OCI-LY7 (cell line): ENCODE measurements at regions not wholly inside any gene's neighbourhood (a gene's known extent, or its start where the extent isn't known, plus 50 kb on each side); places are given as distances from the start of the nearest gene placed in this dataset.

Source experiments
- BruUV-seq: library from RNA; stranded (reverse); fragments of 400-500 nt; replicated peaks from 2 replicates; lab custom pipeline; 2021; lab: Mats Ljungman, UMichigan
- CTCF ChIA-PET: fragments of 300-600 bp; sonication (Branson Sonifier 250); formaldehyde crosslinking; loops from one replicate; lab custom pipeline; 2022; ENCODE audit warnings: antibody characterized with exemption; ENCODE audit not compliant: unreplicated experiment; lab: Charles Lee
- POLR2A ChIA-PET: fragments of 300-600 bp; sonication (Branson Sonifier 250); formaldehyde crosslinking; loops from one replicate; lab custom pipeline; 2022; ENCODE audit warnings: antibody characterized with exemption; lab: Charles Lee
- DNase-seq: peaks from one replicate; pipeline ENCODE4 v3.0.0-alpha.2; 2015; ENCODE audit warnings: low spot score
- H2AFZ ChIP-seq: fragments of 200-600 bp; sonication (generic), shearing (Covaris generic); 2 replicates; pipeline ENCODE4 v1.6.1; 2014; ENCODE audit warnings: mild to moderate bottlenecking, antibody characterized with exemption, low read length, moderate library complexity
- H3K27ac ChIP-seq: fragments of 200-600 bp; sonication (generic); 2 replicates; pipeline ENCODE4 v1.5.1; 2014; ENCODE audit warnings: mixed run types, low read depth, mild to moderate bottlenecking, moderate library complexity, low read length, inconsistent platforms; ENCODE audit not compliant: poor library complexity, severe bottlenecking
- H3K36me3 ChIP-seq: fragments of 200-600 bp; sonication (generic); 2 replicates; pipeline ENCODE4 v1.6.1; 2014; ENCODE audit warnings: mild to moderate bottlenecking, antibody characterized with exemption, low read length, moderate library complexity, mixed read lengths; ENCODE audit not compliant: insufficient read depth
- H3K4me1 ChIP-seq: fragments of 200-600 bp; sonication (generic); 2 replicates; pipeline ENCODE4 v1.5.1; 2014; ENCODE audit warnings: mild to moderate bottlenecking, low read length; ENCODE audit not compliant: insufficient read depth, poor library complexity, severe bottlenecking
- H3K4me2 ChIP-seq: fragments of 200-600 bp; sonication (generic); 2 replicates; pipeline ENCODE4 v1.6.1; 2014; ENCODE audit warnings: mild to moderate bottlenecking, low read length
- H3K4me3 ChIP-seq: fragments of 200-600 bp; sonication (generic); 2 replicates; pipeline ENCODE4 v1.5.1; 2014; ENCODE audit warnings: mild to moderate bottlenecking, low read depth, low read length; ENCODE audit not compliant: poor library complexity, severe bottlenecking
- H3K79me2 ChIP-seq: fragments of 200-600 bp; sonication (generic); 2 replicates; pipeline ENCODE4 v1.6.1; 2016; ENCODE audit warnings: low read depth, mild to moderate bottlenecking, low read length, moderate library complexity, mixed read lengths; ENCODE audit not compliant: insufficient read depth
- H3K9me2 ChIP-seq: fragments of 200-600 bp; sonication (generic); 2 replicates; pipeline ENCODE4 v1.6.1; 2016; ENCODE audit warnings: mild to moderate bottlenecking, low read length, mixed read lengths; ENCODE audit not compliant: insufficient read depth
- H3K9me3 ChIP-seq: fragments of 200-600 bp; sonication (generic); 2 replicates; pipeline ENCODE4 v1.6.1; 2014; ENCODE audit warnings: mild to moderate bottlenecking, mixed run types, low read length, mixed read lengths
- H4K20me1 ChIP-seq: fragments of 200-600 bp; sonication (generic); 2 replicates; pipeline ENCODE4 v1.6.1; 2014; ENCODE audit warnings: mild to moderate bottlenecking, antibody characterized with exemption, low read length, moderate library complexity, mixed read lengths; ENCODE audit not compliant: insufficient read depth
- EZH2phosphoT487 ChIP-seq: fragments of 200-600 bp; sonication (generic); IDR thresholded peaks from 2 replicates; pipeline ENCODE4 v1.6.1; 2018; ENCODE audit warnings: low read depth, borderline replicate concordance, mild to moderate bottlenecking, mixed run types, antibody characterized with exemption, low read length, moderate library complexity, mixed read lengths
- intact Hi-C: fragments of 100-400 bp; cut with micrococcal nuclease; formaldehyde crosslinking; loops from one replicate; pipeline ENCODE4 v1.10.0; 2022; ENCODE audit not compliant: unreplicated experiment
- TF ChIP-seq, protein P1 (sequence below): fragments of 200-600 bp; sonication (generic); conservative IDR thresholded peaks from 2 replicates; pipeline ENCODE4 v1.5.1; 2014; ENCODE audit warnings: mild to moderate bottlenecking, antibody characterized with exemption, low read length, moderate library complexity, mixed read lengths

DNA sequence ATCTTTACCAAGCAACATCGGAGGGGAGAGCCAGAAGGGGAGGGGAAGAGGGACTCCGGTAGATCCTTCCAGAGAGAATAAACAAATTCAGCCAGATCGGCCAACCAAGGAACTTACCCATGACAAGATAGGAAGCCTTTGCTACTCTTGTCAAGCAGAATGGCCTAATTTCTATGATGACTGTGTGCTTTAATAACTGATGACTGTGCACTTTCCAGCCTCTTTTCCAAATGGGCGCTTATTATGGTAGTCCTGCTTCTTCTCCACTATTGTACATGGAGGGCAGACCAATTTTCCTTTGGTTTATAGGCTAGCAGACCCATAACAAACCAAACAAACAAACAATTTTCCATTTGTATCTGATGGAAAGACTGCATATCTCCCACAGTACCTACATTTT lies 163.8 kb upstream of the RFX3 start:
- TF ChIP-seq, protein P1, sequence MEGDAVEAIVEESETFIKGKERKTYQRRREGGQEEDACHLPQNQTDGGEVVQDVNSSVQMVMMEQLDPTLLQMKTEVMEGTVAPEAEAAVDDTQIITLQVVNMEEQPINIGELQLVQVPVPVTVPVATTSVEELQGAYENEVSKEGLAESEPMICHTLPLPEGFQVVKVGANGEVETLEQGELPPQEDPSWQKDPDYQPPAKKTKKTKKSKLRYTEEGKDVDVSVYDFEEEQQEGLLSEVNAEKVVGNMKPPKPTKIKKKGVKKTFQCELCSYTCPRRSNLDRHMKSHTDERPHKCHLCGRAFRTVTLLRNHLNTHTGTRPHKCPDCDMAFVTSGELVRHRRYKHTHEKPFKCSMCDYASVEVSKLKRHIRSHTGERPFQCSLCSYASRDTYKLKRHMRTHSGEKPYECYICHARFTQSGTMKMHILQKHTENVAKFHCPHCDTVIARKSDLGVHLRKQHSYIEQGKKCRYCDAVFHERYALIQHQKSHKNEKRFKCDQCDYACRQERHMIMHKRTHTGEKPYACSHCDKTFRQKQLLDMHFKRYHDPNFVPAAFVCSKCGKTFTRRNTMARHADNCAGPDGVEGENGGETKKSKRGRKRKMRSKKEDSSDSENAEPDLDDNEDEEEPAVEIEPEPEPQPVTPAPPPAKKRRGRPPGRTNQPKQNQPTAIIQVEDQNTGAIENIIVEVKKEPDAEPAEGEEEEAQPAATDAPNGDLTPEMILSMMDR = no peak
- no peak for TF ChIP-seq EZH2phosphoT487
- no peak overlapping the region for H3K27ac ChIP-seq
- no peaks in the 10 kb centered on the region for H3K36me3 ChIP-seq
- no peaks in the 10 kb centered on the region for H3K9me3 ChIP-seq
- ChIA-PET POLR2A (interaction anchor here (0.7 kb wide), 1 partner anchor 1648 kb away, joined by 3 read pairs; no protein-coding TSS in a partner anchor), CTCF (no interaction called here)
- no peak overlapping the region for H2AFZ ChIP-seq
- BruUV-seq = no TSS peak
- no peak overlapping the region for H3K4me2 ChIP-seq
- H3K4me1 ChIP-seq = no peaks in the 10 kb centered on the region
- no peak for DNase-seq
- H3K9me2 ChIP-seq = no peaks in the 10 kb centered on the region
- intact Hi-C loops = no loop called here
- no peaks in the 10 kb centered on the region for H4K20me1 ChIP-seq
- H3K79me2 ChIP-seq = no peaks in the 10 kb centered on the region
- no peak overlapping the region for H3K4me3 ChIP-seq

DNA sequence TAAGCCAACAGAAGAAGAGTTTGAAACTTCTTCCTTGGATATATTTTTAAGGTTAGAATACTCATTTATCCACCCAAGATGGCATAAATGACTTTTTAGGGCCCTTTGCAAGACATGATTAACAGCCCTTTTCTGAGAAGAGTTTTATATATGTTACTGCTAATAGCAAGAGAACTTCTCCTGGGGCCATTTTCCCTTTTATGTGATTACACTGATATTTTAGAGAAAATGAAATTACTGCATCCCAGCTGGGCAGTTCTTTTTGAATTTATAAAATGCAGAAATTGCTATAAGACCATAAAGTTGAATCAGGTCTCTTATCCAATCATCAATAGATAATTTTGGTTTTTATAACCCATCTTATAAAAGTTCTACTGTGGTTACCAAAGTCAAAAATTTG lies 161.3 kb upstream of the RFX3 start:
- DNase-seq = no peak
- ChIA-PET POLR2A (no interaction called here), CTCF (no interaction called here)
- Histone ChIP-seq H3K4me3 (no peak overlapping the region), H3K79me2 (no peaks in the 10 kb centered on the region), H4K20me1 (no peaks in the 10 kb centered on the region), H3K9me2 (no peaks in the 10 kb centered on the region), H3K4me2 (no peak overlapping the region), H3K9me3 (no peaks in the 10 kb centered on the region), H2AFZ (no peak overlapping the region), H3K36me3 (no peaks in the 10 kb centered on the region), H3K27ac (no peak overlapping the region), H3K4me1 (no peaks in the 10 kb centered on the region)
- no TSS peak for BruUV-seq
- intact Hi-C loops = no loop called here
- TF ChIP-seq, protein P1 = no peak
- TF ChIP-seq EZH2phosphoT487 = no peak

DNA sequence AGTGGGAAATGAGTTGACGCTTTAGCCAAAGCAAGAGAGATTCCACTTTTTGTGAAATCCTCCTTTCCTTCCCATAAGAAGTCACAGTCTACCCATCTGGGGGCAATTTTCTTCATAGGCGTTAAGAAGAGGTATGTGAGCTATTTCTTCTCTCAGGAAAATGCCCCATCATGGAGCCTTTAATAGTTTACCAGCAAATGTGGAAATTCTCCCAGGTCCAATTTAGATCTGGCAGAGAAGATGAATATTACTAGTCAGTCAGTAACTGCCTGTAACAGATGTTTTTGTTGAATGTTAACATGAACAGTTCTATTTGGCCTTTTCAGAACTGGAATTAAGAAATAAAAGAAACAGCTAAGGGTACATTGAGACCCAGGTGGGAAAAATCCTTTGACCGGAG lies 156.4 kb upstream of the RFX3 start:
- H3K4me3 ChIP-seq = no peak overlapping the region
- no peak for TF ChIP-seq EZH2phosphoT487
- TF ChIP-seq, protein P1 = no peak
- H3K9me3 ChIP-seq = no peaks in the 10 kb centered on the region
- H4K20me1 ChIP-seq = no peaks in the 10 kb centered on the region
- intact Hi-C loops = no loop called here
- H3K4me1 ChIP-seq = no peaks in the 10 kb centered on the region
- no TSS peak for BruUV-seq
- H3K9me2 ChIP-seq = no peaks in the 10 kb centered on the region
- H3K79me2 ChIP-seq = no peaks in the 10 kb centered on the region
- CTCF ChIA-PET = no interaction called here
- no peaks in the 10 kb centered on the region for H3K36me3 ChIP-seq
- H3K27ac ChIP-seq = no peak overlapping the region
- H3K4me2 ChIP-seq = no peak overlapping the region
- H2AFZ ChIP-seq = no peak overlapping the region
- POLR2A ChIA-PET = interaction anchor here (0.7 kb wide), 1 partner anchor 36 kb away, joined by 3 read pairs; no protein-coding TSS in a partner anchor
- no peak for DNase-seq
